Right lobe of liver (tissue), 6 donors: ENCODE measurements at regions not wholly inside any gene's neighbourhood (a gene's known extent, or its start where the extent isn't known, plus 50 kb on each side); places are given as distances from the start of the nearest gene placed in this dataset.

Experiments
- ATAC-seq, 4 donors: fragments of 200-7000 bp; cut with Tn5 transposase; one replicate each; pipeline ENCODE4 v1.9.1; 2020; ENCODE audit warnings: mild to moderate bottlenecking in 4 of 4, moderate library complexity in 4 of 4
- DNase-seq, 3 donors: peaks; one replicate each; pipeline ENCODE4 v3.0.0-alpha.2; 2020
- H3K27ac ChIP-seq, 3 donors: fragments of 200-600 bp; one replicate each; pipeline ENCODE4 v1.8.0; 2022
- H3K27me3 ChIP-seq, 2 donors: fragments of 200-600 bp; one replicate each; pipeline ENCODE4 v1.8.0; 2022
- H3K36me3 ChIP-seq, 4 donors: fragments of 200-600 bp; sonication (generic) in 1 of 4; one replicate each; pipeline versions ENCODE4 v1.5.1 to v1.8.0; 2017 to 2022; ENCODE audit warnings: control low read depth in 1 of 4
- H3K4me1 ChIP-seq, 4 donors: fragments of 200-600 bp; sonication (generic) in 1 of 4; one replicate each; pipeline versions ENCODE4 v1.5.1 to v1.8.0; 2017 to 2022; ENCODE audit warnings: control low read depth in 1 of 4
- H3K4me3 ChIP-seq, 3 donors: fragments of 200-600 bp; one replicate each; pipeline ENCODE4 v1.8.0; 2022
- H3K9me3 ChIP-seq, 4 donors: fragments of 200-600 bp; sonication (generic) in 1 of 4; one replicate each; pipeline versions ENCODE4 v1.5.1 to v1.8.0; 2017 to 2022; ENCODE audit warnings: control low read depth in 1 of 4
- CTCF ChIP-seq, 4 donors: fragments of 200-600 bp in 3 of 4; fragments of 450-650 bp in 1 of 4; IDR thresholded peaks; one replicate each; pipeline versions ENCODE4 v1.5.1 to v1.8.0; 2016 to 2022; ENCODE audit warnings: antibody characterized with exemption in 4 of 4, mild to moderate bottlenecking in 2 of 4
- POLR2A ChIP-seq: fragments of 450-650 bp; IDR thresholded peaks from one replicate; pipeline ENCODE4 v1.6.1; 2017; ENCODE audit warnings: antibody characterized with exemption, mild to moderate bottlenecking
- WGBS: methylation state at CpG from one replicate; pipeline ENCODE4 v1.1.6; 2018; ENCODE audit warnings: low coverage, low lambda C conversion rate; ENCODE audit not compliant: insufficient coverage; ENCODE audit errors: missing lambda C conversion rate; 5-methylcytosine and 5-hydroxymethylcytosine counted together
- intact Hi-C, 2 donors: fragments of 100-400 bp; cut with DNase I; formaldehyde crosslinking; loops; one replicate each; pipeline versions ENCODE4 v1.11.2 to v1.14.1; 2022
- donor health status: DM: no; HTN: yes; CAD: no.
- donor health status: DM: no; HTN: no; CAD: no.
- donor health status: DM: no; HTN: no; CAD: no.
- donor health status: DM: no; HTN: yes; CAD: no.
- donor health status: DM: no; HTN: yes; CAD: no.

GRCh38 chr5:12277504-12278192 is 373.4 kb upstream of the CTNND2 start:
- Histone ChIP-seq H3K4me1 (no peaks in the 10 kb centered on the region), H3K4me3 (no peak overlapping the region), H3K36me3 (no peaks in the 10 kb centered on the region), H3K27me3 (no peaks in the 10 kb centered on the region), H3K9me3 (no peaks in the 10 kb centered on the region), H3K27ac (no peak overlapping the region)
- WGBS = 67% methylated on average over 1 of the region's 2 CpGs
- intact Hi-C loops = no loop called here
- no peak for ATAC-seq
- TF ChIP-seq CTCF (IDR thresholded peaks at IDR 0.05) (no peak), POLR2A (no peak)
- DNase-seq = no peak

- 67% methylated on average over 1 of the region's 1 CpG for WGBS
Observed at GRCh38 chr5:12274236-12274635, 370.0 kb upstream of the CTNND2 start.

GRCh38 chr5:12272389-12272788 is 368.1 kb upstream of the CTNND2 start:
- ATAC-seq (no peak), DNase-seq (no peak)
- TF ChIP-seq POLR2A (no peak), CTCF (IDR thresholded peaks at IDR 0.05) (no peak)
- Histone ChIP-seq H3K4me3 (no peak overlapping the region), H3K27me3 (no peaks in the 10 kb centered on the region), H3K36me3 (no peaks in the 10 kb centered on the region), H3K9me3 (no peaks in the 10 kb centered on the region), H3K4me1 (no peaks in the 10 kb centered on the region), H3K27ac (no peak overlapping the region)
- 43% methylated on average over 5 of the region's 5 CpGs for WGBS
- intact Hi-C loops = no loop called here

More at GRCh38 chr5:12274236-12274635, 370.0 kb upstream of the CTNND2 start:
- no peak overlapping the region for H3K4me3 ChIP-seq
- no peaks in the 10 kb centered on the region for H3K36me3 ChIP-seq
- H3K27ac ChIP-seq = no peak overlapping the region
- H3K4me1 ChIP-seq = no peaks in the 10 kb centered on the region
- no peaks in the 10 kb centered on the region for H3K9me3 ChIP-seq
- intact Hi-C loops = no loop called here
- no peaks in the 10 kb centered on the region for H3K27me3 ChIP-seq
- DNase-seq (no peak), ATAC-seq (no peak)
- TF ChIP-seq CTCF (IDR thresholded peaks at IDR 0.05) = no peak
- no peak for TF ChIP-seq POLR2A

- WGBS = 27% methylated on average over 1 of the region's 1 CpG
- intact Hi-C loops = no loop called here
- TF ChIP-seq POLR2A (no peak), CTCF (IDR thresholded peaks at IDR 0.05) (no peak)
- no peaks in the 10 kb centered on the region for H3K4me1 ChIP-seq
- no peaks in the 10 kb centered on the region for H3K27me3 ChIP-seq
- no peak overlapping the region for H3K4me3 ChIP-seq
- no peak overlapping the region for H3K27ac ChIP-seq
- DNase-seq (no peak), ATAC-seq (no peak)
- H3K9me3 ChIP-seq = no peaks in the 10 kb centered on the region
- H3K36me3 ChIP-seq = no peaks in the 10 kb centered on the region
Observed at GRCh38 chr5:12270914-12271313, 366.7 kb upstream of the CTNND2 start.
